GM21717 (cell line): ENCODE measurements at regions not wholly inside any gene's neighbourhood (a gene's known extent, or its start where the extent isn't known, plus 50 kb on each side); places are given as distances from the start of the nearest gene placed in this dataset.
A peak's percentile ranks its signal among the peaks of the same experiment; 100 is the strongest.

ENCODE experiments used
- ATAC-seq: cut with Tn5 transposase; IDR thresholded peaks from one replicate; pipeline ENCODE4 v1.9.1; 2021; ENCODE audit warnings: mild to moderate bottlenecking, moderate library complexity; ENCODE audit not compliant: unreplicated experiment

DNA sequence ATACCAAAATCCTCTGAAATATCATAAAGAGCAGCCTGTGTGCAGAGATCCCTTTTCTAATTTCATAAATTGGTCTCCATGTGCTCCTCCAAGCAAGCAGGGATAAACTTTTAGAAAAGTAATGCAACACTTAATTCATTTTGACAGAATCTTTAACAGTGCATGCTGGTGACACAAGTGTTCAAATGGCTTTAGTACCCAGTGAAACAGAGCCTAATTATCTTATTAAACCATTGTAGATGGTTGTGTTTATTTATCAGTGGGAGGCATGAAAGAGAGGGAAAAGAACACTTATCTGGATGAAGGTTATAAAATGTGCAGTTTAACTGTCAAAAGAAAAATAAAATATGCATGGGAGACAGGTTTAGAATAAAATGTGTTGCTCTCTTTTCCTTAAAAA lies 945.0 kb upstream of the PCDH20 start:
- no peak for ATAC-seq

DNA sequence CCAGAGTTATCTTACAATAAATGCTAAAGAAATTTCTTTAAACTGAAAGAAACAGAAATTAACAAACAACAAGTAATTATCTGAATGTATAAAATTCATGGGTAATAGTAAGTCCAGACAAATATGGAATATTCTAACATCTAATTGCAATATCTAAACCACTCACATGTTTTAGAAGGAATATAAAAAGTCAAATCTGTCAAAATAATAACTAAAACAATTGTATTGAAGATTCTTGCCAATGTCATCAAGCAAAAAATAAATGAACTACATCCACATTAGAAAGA lies 942.9 kb upstream of the PCDH20 start:
- ATAC-seq, result no peak

DNA sequence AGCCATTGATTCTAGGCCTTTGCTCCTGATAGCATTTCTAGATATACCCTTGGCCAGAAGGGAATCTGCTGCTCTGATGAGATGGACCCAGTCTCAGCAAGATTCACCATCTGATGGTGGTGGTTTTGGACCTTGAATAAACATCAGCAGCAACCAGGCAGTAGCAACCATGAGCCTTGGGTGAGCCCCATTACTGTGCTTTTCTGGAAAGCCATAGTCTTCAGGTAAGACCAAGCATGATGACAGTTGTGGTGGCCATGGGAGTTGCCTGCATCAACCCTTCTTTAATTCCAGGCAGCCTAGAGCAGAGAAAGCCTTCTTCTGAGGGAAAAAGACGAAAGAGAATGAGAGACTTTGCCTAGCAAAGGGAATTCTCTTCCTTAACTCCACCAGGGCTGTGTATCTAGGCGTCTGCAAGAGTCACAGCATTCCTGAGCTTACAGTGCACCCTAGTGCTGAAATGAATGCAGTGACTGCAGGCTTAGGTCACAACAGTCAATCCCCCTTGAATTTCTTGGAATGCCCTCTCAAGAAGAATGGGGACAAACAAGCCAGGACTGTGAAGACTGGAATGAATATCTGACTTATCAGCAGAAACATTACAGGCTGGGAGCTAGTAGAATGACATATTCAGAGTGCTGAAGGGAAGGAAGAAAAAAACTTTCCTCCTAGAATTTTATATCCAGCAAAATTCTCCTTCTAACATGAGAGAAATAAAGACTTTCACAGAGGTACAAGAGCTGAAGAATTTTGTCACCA lies 942.4 kb upstream of the PCDH20 start:
- peak; percentile 91 for ATAC-seq

DNA sequence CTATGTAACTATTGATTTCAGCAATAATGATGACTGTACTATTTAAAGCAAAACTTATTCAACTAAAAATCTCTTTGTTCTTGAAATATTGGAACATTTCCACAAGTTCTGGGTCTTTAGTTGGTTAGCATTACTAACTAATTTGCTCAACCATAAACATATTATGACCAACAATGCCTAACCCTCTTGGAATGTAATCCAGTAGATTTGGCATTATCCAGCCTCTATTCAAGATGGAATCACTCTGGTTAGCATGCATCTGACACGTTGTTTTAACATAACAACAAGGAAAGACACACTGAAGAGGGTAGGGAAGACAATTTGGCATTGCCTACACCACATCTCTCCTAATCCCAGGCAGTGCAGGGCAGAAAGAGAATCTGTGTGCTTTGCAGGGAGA lies 941.3 kb upstream of the PCDH20 start:
- no peak for ATAC-seq

DNA sequence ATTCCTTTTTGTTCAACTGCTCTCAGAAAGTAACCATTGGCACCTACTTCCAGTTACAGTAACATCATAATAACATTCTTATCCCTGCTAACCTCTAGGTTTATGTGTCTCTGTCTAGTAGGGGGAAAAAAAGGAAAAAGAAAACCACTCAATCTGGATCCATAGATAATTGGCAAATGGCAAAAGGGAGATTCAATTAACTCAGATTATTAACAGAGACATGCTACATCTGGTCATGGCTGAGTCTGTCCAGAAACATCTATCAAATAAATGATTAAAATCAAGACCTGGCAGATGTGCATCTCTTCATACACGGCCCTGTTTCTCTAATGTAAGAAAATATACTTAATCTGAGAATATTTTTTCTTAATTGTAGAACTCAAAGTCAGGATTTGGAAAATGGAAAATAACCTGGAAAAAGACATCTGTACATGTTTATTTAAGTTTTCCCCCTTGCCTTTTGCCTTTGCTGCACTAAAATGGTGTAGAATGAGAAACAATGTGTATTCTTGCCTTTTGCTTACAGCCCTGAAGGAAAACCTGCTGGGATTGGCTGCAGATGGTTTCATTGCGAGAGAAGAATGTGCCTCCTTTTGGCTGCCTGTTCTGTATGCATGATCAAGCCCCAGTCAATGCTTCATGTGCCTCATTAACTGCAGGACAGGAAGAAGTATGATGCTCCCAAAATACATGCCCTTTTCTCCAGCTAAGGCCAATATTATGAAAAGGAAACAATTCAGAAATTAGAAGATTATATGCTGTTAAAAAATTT lies 921.6 kb upstream of the PCDH20 start:
- no peak for ATAC-seq

DNA sequence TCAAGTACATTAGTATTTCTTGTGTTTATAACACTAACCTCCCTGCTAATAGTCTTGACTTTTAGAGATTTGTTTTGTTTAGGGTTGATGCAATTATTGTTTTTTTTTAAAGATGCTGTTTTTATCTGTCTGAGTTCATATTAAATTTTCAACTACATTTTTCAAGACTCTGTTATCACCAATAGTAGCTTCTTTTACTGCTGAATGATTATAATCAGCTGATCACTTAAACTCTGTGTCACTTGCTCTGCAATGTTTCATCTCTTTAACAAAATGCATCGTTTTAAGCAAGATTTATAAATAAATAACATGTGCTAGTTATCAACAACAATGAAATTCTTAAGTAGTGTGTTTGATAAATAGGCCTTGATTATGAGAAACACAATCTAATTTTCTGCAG lies 920.9 kb upstream of the PCDH20 start:
- no peak for ATAC-seq

DNA sequence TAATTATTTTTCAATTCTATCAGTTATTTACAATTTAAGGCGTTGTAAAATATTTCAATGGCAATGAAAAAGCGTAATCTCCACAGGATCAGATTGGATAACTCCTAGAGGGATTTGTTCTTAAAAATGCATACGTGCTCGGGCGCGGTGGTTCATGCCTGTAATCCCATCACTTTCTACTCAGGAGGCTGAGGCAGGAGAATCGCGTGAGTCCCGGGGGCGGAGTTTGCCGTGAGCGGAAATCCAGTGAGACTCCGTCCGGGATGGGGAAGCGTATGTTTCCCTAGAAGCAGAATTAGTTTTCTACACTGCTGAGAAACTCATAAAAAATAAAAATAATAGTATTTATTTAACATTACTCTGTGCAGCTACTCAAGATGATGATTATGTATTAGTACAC lies 917.8 kb upstream of the PCDH20 start:
- no peak for ATAC-seq

DNA sequence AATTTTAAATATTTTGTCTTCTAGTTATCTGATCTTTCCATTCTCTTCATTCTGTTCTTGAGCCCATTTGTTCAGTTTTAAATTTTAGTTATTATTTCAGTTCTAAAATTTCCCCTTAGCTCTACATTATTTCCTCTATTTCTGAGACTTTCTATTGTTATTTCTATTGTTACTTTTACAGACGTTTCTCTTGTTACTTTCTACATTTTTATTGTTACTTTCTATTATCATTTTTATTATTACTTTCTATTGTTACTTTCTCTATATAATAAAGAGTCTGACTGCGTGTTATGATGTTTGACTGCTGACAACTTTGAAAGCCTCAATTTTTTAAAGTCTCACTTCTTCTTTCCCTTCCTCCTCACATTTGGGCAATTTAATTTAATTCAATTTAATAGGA lies 915.7 kb upstream of the PCDH20 start:
- no peak for ATAC-seq

DNA sequence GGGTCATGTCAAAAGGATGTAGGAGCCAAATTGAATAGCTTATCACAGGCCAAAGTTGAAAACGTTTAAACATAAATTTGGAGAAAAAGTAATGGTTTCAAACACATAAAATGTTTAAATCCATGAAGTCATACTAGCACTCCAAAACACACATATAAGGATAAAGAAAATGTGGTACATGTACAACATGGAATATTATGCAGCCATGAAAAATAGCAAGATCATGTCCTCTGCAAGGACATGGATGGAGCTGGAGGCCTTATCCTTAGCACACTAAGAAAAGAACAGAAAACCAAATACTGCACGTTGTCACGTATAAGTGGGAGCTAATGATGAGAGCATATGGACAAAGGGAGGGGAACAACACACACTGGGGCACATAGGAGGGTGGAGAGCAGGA lies 911.7 kb upstream of the PCDH20 start:
- ATAC-seq, result no peak

DNA sequence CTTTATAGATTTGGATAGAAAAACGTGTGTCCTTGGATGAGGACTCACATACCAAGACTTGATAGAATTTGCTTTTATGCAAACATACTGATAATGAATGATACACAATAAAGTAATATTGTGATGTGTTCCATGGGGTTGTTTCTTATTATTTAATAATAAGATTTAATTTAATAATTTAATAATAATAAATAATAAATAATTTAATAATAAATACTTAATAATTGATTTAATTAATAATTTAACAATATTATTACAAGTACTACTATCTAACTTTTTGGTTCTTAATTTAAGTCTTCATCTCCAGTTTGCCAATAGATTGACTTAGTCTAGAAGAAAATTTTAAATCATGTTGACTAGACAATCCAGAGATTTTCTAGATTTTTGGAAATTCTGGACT lies 909.2 kb upstream of the PCDH20 start:
- no peak for ATAC-seq

DNA sequence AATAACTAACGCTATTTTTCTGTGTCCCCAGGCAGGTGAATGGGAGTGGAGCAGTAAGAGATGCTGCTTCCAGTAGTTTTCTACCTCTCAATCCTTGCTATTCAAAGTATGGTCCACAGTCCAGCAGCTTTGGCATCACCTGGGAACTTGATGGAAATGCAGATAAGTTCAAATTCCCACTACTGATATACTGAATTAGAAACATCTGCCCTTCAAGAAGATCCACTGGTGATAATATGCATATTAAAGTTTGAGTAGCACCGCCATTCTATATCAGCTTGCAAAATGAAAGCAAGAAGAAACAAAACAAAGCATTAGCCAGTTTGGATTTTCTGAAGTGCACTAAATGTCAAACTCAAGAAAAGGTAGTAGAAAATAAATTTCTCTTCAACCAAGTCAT lies 906.2 kb upstream of the PCDH20 start:
- no peak for ATAC-seq

DNA sequence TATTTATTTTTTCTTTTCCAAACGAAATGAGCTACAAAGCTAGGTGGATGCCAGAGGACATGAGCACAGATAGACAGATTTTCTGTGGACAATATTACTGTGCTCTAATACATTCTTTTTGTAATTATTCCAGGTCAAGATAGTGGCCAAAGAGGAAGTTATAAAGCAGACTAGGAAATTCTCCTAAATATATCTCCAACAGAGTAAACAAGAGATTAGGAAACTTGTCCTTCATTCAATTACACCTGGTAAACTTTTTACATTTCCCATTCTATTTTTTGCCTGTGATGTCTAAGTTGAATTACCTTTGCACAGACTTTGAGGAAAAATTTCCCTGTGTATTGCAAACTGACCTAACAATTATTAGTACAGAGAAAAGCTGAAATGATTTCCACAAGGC lies 905.5 kb upstream of the PCDH20 start:
- ATAC-seq, result no peak

DNA sequence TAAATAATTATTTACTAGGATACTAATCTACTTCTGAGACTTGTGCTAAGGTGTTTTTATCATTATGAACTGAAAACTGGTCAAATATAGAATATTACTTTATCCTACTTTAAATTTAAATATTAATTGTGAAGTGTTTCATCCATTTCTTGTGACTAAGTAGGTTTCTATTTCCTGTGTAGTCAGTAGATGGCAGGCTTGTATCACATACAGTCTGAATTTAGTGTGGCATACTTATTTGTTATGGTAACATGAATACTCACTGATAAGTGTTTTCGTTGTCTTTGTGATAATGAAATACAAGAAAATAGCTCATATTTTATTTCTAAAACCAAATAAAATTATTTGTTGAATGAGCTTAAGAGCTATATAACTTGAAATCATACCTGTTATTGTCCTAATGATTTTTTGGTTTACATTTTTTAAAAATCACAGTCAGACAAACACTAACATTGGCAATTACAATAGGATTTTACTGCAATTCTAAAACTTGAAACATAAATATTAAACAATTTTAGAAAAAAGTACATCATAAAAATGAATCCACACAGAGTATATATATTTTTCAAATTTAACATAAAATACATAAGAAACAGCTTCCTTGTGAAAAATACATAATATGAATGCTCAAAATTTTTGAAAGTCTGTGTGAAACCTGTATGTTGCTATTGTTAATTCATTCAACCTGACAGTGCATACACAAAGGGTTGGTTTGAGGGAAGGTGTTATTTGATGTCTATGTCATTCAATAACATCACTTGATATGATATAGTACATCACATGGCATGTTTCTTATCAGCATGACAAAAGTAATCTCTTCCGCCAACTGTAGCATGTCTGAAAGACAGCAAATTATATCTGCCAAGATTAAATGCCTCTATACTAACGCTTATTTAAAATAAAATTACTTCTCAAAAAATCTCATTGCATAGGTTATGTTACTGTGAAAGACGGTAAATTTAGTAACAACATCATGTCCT lies 904.8 kb upstream of the PCDH20 start:
- ATAC-seq, result peak; percentile 79

DNA sequence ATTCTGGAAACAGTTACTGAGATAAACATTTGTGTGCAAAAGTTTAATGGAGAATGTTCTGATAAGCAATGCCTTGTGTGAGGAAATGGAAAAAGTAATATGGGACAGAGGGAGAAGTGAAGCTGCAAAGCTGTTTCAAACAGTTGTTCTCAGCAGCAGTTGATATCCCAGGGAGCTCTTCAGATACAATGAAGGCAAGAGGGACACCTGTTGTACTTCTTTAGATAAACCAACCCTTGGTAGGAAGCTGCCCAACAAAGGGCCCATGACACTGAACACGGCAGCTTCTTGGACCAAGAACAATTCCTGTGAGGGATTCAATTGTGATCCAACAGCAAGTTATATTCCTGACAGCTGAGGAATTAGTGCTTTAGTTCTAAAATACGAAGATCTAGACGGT lies 894.3 kb upstream of the PCDH20 start:
- ATAC-seq, result no peak

DNA sequence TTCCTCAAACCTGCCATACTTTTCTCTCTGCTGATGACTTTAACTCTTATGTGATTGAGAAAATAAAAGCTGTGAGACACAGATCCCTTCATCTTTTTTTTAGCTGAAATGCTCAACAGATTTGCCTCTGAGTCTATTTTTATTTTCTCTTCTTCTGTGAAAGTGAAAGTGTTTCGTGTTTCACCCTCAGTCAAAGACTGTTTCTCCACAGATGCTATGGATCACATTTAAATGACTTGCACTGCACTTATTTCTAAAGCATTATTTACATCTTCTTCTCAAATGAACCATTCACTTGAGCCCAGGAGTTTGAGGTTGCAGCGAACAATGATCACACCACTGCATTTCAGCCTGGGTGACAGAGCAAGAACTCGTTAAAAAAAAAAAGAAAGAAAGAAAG lies 890.1 kb upstream of the PCDH20 start:
- ATAC-seq, result peak; percentile 96

DNA sequence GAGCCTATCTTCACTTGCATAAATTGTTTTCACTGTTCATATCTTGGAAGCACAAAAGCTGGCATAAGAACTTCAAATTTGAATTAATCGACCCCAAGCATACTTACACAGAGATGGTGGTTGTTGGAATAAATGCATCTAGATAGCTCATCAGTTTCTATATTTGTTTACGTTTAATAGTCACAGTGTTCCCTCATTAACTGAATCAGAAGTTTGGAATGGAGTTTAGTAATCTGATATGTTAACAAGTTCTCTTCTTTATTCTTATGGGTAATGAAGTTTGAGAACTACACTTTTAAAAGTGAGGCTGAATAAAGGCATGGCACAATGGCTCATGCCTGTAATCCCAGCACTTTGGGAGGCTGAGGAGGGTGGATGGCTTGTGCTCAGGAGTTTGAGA lies 886.7 kb upstream of the PCDH20 start:
- ATAC-seq, result no peak

DNA sequence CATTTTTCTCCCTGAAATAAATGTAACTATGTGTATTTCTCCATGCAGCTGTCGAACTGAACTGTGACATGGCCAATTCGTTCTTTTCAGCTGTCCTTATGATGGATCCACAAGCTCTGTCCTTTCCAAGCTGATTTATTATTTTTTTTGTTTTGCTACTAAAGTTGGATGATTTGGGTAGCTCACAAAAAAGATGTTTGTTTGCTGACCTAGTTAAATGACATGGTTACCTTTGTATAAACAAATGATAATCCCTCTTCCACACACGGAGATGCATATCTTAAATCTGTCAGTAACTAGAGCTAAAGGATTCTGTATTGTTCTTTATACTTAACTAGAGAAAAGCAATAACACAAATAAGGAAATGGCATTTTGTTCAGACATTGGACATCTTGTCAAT lies 884.3 kb upstream of the PCDH20 start:
- ATAC-seq, result no peak

DNA sequence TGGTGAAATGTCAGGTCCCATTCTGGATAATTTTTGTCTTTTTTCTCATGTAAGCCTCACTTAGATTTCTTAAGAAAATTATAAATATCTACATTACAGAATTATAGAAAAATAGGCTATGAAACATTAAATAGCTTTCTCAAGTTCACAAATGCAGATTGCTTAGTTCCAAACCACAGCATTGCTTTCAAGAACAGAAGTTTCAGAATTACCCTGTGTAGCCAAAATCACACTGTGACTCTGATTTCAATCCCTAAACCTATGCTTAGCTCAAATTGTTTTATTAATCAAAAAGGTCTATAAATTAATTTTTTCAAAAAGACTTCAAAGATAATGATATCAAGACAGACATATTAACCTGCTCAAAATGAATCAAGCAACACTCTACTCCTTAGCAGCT lies 881.2 kb upstream of the PCDH20 start:
- ATAC-seq, result no peak

DNA sequence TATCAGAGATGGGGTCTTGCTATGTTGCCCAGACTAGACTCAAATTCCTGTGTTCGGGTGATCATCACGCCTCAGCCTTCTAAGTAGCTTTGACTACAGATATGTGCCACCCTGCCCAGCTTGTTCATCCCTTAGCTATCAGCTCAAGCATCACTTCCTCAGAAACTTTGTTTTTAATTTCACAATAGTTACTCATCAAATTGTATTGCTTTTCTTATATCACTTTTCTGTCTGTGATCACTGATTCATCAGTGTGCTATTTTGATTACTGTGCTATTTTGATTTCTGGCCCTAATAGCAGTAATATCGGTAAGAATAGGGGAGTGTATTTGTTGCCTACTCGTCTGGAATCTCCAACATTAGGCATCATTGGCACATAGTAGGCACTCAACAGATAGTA lies 878.6 kb upstream of the PCDH20 start:
- no peak for ATAC-seq

DNA sequence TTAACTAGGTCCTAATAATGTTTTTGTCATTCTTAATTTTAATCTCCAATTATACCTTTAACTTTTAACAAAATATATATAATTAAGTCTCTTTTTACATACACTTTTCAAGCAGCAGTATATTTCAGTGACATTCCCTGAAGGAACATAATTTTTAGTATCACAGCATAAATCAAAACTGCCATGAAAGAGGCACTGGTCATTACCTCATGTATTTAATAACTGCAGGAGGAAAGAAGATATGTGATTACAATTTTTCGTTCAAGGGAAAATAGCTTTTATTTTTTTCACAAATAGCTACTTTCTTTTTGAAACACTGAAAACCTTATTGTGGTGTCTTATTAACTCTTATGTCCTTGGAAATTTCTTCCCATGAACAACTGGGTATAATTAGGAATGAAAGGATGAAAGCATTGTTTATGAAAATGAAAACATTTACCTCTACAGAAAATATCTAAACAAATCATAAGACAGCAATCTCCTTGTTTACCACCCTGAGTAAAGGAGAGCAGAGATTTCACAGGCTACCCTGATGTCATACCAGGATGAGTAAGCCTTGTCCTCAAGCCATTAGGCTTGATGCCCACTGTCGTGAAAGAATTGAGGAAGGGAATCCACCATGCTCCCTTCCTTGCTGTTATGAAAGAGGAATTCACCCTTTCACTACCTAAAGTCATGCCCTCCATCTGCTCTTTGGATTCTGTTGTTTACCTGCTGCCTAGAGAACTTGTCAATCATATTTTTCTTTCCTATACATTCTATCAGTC lies 877.2 kb upstream of the PCDH20 start:
- ATAC-seq, result peak; percentile 58

DNA sequence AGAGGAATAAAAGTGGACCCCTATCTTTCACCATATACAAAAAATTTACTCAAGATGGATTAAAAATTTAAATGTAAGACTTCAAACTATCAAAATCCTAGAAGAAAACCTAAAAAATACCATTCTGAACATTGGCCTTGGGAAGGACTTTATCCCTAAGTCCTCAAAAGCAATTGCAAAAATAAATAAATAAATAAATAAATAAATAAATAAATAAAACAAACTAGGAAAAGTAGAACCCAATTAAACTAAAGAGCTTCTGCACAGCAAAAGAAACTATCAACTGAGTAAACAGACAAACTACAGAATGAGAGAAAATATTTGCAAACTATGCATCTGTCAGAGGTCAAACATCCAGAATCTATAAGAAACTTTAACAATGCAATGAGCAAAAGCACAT lies 874.9 kb upstream of the PCDH20 start:
- ATAC-seq, result no peak
